ENCODE measurements at regions not wholly inside any gene's neighbourhood (a gene's known extent, or its start where the extent isn't known, plus 50 kb on each side); places are given as distances from the start of the nearest gene placed in this dataset.

GRCh38 chr13:22332416-22332815 is 661.5 kb downstream of the FGF9 start:
- Histone ChIP-seq H3K36me3 (no peaks in the 10 kb centered on the region), H3K27me3 (no peaks in the 10 kb centered on the region), H3K9me3 (no peaks in the 10 kb centered on the region), H3K4me1 (no peaks in the 10 kb centered on the region), H3K27ac (no peak overlapping the region), H3K4me3 (no peak overlapping the region)
- no peak for TF ChIP-seq CTCF (IDR thresholded peaks at IDR 0.05)
- no peak for DNase-seq (ENCODE audit: low spot score)

DNA sequence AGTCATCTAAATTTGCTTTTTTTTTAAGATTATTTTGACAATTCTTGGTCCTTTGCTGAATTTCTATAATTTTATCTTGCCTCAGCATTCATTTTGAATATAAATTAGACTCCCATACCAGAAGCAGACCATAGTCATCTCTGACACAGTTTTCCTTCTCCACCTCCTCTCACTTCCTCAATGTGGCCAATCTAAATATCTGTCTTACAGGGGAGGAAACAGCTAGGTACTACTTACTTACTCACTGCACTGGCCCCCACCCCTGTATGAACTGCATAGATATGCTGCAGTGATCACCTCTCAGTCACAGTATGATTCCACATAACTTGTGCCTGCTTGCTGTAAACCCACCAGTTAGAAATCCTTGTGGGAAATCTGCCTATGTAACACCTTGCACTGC is 665.6 kb downstream of the FGF9 start:
- Histone ChIP-seq H3K4me1 (no peaks in the 10 kb centered on the region), H3K27ac (no peak overlapping the region), H3K9me3 (no peaks in the 10 kb centered on the region), H3K36me3 (no peaks in the 10 kb centered on the region), H3K27me3 (no peaks in the 10 kb centered on the region), H3K4me3 (no peak overlapping the region)
- DNase-seq (ENCODE audit: low spot score): no peak
- TF ChIP-seq CTCF (IDR thresholded peaks at IDR 0.05): no peak

DNA sequence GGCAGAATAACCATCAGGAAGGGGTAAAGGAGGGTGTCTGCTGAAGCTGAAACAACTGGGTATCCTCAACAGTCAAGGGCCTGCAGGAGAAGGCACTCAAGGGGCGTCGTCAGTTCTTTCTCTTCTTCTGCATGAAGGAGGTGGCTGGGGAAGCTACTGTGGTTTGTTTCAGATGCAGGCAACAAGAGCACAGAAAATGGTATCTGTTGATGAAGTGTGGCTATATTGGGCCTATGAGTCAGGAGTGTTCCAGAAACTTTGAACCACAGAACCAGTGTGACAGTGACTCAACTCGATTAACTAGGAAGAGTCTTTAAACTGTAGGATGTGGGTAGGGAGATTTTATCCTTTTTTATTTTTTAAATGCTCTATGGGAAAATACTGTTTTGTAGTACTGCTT is 686.3 kb downstream of the FGF9 start:
- no peaks in the 10 kb centered on the region for H3K27me3 ChIP-seq
- H3K27ac ChIP-seq: peak overlapping the region in 1 of 2 donors; percentile 33
- no peak for DNase-seq (ENCODE audit: low spot score)
- TF ChIP-seq CTCF (IDR thresholded peaks at IDR 0.05): no peak
- no peak overlapping the region for H3K4me3 ChIP-seq
- peaks cover 0 to 3% of the 10 kb centered on the region in 2 donors for H3K9me3 ChIP-seq
- H3K36me3 ChIP-seq: no peaks in the 10 kb centered on the region
- no peaks in the 10 kb centered on the region for H3K4me1 ChIP-seq

DNA sequence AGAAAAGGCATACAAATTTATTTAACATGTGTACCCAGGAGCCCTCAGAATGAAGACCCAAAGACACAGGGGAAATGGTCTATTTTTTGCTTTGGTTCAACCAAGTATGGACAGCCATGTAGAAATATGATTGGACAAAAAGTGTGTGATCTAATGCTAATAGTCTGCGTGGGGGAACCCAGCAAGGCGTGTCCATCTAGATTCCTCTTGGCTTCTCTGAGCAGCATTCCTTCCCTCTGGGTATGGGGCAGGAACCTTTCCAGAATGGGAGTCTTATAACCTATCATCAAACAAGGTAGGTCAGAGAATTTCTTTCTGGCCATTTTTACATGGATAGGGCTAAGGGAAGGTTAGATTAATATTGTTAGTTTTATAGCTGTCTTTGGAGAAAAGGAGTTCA is 698.2 kb downstream of the FGF9 start:
- Histone ChIP-seq H3K4me3 (no peak overlapping the region), H3K27ac (no peak overlapping the region), H3K4me1 (no peaks in the 10 kb centered on the region), H3K9me3 (peaks cover 0 to 28% of the 10 kb centered on the region in 2 donors), H3K27me3 (no peaks in the 10 kb centered on the region), H3K36me3 (no peaks in the 10 kb centered on the region)
- DNase-seq (ENCODE audit: low spot score): no peak
- no peak for TF ChIP-seq CTCF (IDR thresholded peaks at IDR 0.05)

DNA sequence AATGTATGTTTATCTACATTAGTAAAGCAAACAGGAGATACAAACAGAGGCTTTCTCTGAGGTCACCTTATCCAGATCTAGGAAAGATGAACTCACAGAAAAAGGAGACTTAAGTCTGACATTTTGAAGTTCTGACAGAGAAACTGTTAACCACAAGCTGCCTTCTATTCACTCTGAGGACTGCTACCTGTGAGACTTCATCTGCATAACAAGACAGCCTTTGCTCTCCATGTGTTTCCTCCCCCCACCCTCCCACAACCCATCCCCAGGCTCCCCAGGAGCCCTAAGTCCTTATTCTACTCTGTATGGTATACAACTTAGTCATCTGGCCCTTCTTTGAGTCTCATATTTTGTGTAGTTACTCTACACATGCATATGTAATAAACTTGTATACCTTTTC is 699.0 kb downstream of the FGF9 start:
- Histone ChIP-seq H3K36me3 (no peaks in the 10 kb centered on the region), H3K27me3 (no peaks in the 10 kb centered on the region), H3K27ac (no peak overlapping the region), H3K4me3 (no peak overlapping the region), H3K9me3 (peaks cover 0 to 20% of the 10 kb centered on the region in 2 donors), H3K4me1 (no peaks in the 10 kb centered on the region)
- no peak for TF ChIP-seq CTCF (IDR thresholded peaks at IDR 0.05)
- DNase-seq (ENCODE audit: low spot score): no peak

- Histone ChIP-seq H3K36me3 (no peaks in the 10 kb centered on the region), H3K27me3 (no peaks in the 10 kb centered on the region), H3K27ac (no peak overlapping the region), H3K4me1 (no peaks in the 10 kb centered on the region), H3K4me3 (no peak overlapping the region), H3K9me3 (peaks cover 0 to 12% of the 10 kb centered on the region in 2 donors)
- TF ChIP-seq CTCF (IDR thresholded peaks at IDR 0.05): no peak
- no peak for DNase-seq (ENCODE audit: low spot score)
Observed at GRCh38 chr13:22372261-22372660, 701.4 kb downstream of the FGF9 start.

Data from right atrium auricular region (tissue), 2 donors.